Upper lobe of right lung (tissue), 1 donor: ENCODE measurements at regions not wholly inside any gene's neighbourhood (a gene's known extent, or its start where the extent isn't known, plus 50 kb on each side); places are given as distances from the start of the nearest gene placed in this dataset.

Source experiments
- ATAC-seq: fragments of 200-7000 bp; cut with Tn5 transposase; one replicate; pipeline ENCODE4 v1.9.1; 2020; ENCODE audit warnings: mild to moderate bottlenecking, moderate library complexity
- DNase-seq: peaks from one replicate; pipeline ENCODE4 v3.0.0-alpha.2; 2020
- H3K27ac ChIP-seq: fragments of 200-600 bp; one replicate; pipeline ENCODE4 v1.8.0; 2022
- H3K27me3 ChIP-seq: fragments of 200-600 bp; one replicate; pipeline ENCODE4 v1.8.0; 2022; ENCODE audit warnings: mild to moderate bottlenecking
- H3K36me3 ChIP-seq: fragments of 200-600 bp; one replicate; pipeline ENCODE4 v1.8.0; 2022
- H3K4me1 ChIP-seq: fragments of 200-600 bp; one replicate; pipeline ENCODE4 v1.8.0; 2022
- H3K4me3 ChIP-seq: fragments of 200-600 bp; one replicate; pipeline ENCODE4 v1.8.0; 2022; ENCODE audit warnings: mild to moderate bottlenecking
- H3K9me3 ChIP-seq: fragments of 200-600 bp; one replicate; pipeline ENCODE4 v1.8.0; 2022
- intact Hi-C: fragments of 100-400 bp; cut with DNase I; formaldehyde crosslinking; loops from one replicate; pipeline ENCODE4 v1.11.0; 2022
- TF ChIP-seq, protein P1 (sequence below): fragments of 200-600 bp; IDR thresholded peaks from one replicate; pipeline ENCODE4 v1.8.0; 2022; ENCODE audit warnings: antibody characterized with exemption
- donor health status: DM: no; HTN: yes; CAD: no; lungs with severe emphysema.

DNA sequence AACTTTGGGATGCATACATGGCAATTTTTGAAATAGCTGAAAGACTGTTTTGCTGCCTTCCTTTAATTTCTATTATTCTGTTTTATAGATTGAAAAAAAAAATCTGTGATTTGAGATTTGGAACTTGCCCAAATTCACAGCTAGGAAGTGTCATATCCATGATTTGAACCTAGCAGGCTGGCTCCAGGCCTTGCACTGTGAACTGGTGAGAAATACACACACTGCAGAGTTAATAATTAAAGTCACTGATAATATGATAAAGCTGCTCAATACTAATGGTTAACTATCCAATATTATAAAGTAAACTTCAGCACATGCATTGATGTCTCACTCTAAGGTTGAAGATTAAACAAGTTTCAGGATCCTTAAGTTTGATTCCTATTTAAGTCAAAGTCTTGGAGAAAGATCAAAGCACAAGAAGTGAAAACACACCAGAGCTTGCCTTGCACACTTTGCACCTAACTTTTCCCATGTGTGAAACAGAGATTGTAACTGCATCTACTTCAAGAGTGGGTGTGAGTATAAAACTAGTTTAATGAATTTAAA is 150.6 kb upstream of the CCDC179 start:
- TF ChIP-seq, protein P1, sequence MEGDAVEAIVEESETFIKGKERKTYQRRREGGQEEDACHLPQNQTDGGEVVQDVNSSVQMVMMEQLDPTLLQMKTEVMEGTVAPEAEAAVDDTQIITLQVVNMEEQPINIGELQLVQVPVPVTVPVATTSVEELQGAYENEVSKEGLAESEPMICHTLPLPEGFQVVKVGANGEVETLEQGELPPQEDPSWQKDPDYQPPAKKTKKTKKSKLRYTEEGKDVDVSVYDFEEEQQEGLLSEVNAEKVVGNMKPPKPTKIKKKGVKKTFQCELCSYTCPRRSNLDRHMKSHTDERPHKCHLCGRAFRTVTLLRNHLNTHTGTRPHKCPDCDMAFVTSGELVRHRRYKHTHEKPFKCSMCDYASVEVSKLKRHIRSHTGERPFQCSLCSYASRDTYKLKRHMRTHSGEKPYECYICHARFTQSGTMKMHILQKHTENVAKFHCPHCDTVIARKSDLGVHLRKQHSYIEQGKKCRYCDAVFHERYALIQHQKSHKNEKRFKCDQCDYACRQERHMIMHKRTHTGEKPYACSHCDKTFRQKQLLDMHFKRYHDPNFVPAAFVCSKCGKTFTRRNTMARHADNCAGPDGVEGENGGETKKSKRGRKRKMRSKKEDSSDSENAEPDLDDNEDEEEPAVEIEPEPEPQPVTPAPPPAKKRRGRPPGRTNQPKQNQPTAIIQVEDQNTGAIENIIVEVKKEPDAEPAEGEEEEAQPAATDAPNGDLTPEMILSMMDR, result no peak
- no peak overlapping the region for H3K4me3 ChIP-seq
- H3K36me3 ChIP-seq, result no peaks in the 10 kb centered on the region
- H3K4me1 ChIP-seq, result no peaks in the 10 kb centered on the region
- no peak overlapping the region for H3K27ac ChIP-seq
- no peak for DNase-seq
- no peaks in the 10 kb centered on the region for H3K27me3 ChIP-seq
- intact Hi-C loops, result no loop called here
- H3K9me3 ChIP-seq, result no peaks in the 10 kb centered on the region
- no peak for ATAC-seq

DNA sequence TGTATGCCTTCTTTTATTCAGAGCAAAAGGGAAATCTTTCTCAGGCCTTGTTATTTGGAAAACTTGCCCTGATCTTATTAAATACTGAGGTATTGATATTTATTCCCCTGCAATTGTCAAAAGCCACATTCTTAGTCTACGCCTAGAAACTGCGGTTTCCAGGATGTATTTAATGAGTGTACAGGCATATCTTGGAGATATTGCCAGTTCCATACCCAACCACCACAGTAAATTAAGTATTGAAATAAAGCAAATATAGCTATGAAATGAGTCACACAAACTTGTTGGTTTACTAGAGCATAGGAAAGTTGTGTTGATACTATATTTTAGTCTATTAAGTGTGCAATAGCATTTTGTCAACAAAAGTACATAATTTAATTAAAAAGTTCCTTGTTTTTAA is 152.7 kb upstream of the CCDC179 start:
- no peak for ATAC-seq
- intact Hi-C loops, result no loop called here
- Histone ChIP-seq H3K4me1 (no peaks in the 10 kb centered on the region), H3K27me3 (no peaks in the 10 kb centered on the region), H3K4me3 (no peak overlapping the region), H3K27ac (no peak overlapping the region), H3K36me3 (no peaks in the 10 kb centered on the region), H3K9me3 (no peaks in the 10 kb centered on the region)
- TF ChIP-seq, protein P1, result no peak
- DNase-seq, result no peak

DNA sequence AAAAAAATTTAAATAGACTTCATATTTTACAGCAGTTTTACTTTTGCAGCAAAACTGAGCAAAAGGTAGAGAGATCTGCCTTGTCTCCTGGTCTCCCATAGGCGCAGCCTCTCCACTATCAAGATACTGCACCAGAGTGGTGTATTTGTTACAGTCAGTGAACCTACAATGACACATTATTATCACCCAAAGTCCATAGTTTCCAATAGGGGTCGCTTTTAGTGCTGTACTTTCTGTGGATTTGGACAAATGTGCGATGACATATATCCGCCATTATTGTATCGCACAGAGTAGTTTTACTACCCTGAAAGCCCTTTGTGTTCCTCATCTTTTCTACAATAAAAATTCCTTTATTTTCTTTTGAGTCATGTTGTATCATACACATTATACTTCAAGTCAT is 153.2 kb upstream of the CCDC179 start:
- H3K27ac ChIP-seq, result no peak overlapping the region
- ATAC-seq (no peak), DNase-seq (no peak)
- no peak overlapping the region for H3K4me3 ChIP-seq
- H3K36me3 ChIP-seq, result no peaks in the 10 kb centered on the region
- no peaks in the 10 kb centered on the region for H3K27me3 ChIP-seq
- intact Hi-C loops, result no loop called here
- TF ChIP-seq, protein P1, result no peak
- no peaks in the 10 kb centered on the region for H3K9me3 ChIP-seq
- H3K4me1 ChIP-seq, result no peaks in the 10 kb centered on the region

DNA sequence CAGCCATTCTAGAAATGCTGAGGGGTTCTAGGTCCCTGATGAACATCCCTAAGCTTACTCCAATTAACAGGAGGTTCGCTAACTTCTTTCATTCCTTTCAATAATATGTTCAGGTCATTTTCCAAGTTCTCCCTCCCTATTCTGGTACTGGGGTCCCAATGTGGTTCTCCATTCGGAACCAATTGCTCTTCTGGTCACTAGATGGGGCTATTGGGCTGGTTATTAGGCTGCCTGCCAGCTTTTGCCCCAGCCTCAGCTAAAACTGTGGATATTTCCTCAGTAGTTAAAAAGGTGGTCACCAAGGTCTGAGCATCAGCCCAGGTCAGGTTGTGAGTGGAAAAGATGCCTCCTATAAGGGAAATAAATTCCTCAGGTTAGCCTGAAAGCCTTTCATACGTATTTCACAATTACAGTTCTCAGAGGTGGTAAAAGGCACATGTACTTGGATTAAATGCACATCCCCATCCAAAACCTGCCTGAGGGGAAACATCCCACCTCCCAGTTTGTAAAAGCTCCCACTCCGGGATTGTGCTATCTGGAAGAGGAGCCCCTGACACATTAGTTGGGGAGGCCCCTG is 161.1 kb upstream of the CCDC179 start:
- Histone ChIP-seq H3K27ac (no peak overlapping the region), H3K4me1 (no peaks in the 10 kb centered on the region), H3K4me3 (no peak overlapping the region), H3K9me3 (no peaks in the 10 kb centered on the region), H3K27me3 (no peaks in the 10 kb centered on the region), H3K36me3 (no peaks in the 10 kb centered on the region)
- TF ChIP-seq, protein P1, result peak; percentile 50
- intact Hi-C loops, result no loop called here
- ATAC-seq, result peak; percentile 55
- DNase-seq, result no peak

DNA sequence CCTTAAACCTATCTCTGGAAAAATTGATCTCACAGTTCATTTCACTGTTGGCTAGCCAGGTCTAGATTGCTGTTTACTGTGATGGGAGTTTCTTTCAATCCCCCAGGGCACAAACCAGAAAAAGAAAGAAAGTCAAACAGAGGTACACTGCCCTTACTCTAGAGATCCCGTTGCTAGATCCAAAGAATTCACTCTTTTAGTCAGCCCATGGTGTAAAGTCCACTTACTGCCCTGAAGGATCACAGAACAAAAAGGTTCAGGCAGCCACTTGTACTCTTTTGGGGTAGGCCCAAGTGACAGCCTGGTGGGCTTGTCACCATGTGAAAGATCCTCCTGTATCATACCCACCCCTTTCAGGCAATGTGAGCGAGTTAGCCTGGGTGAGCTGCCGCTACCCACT is 162.6 kb upstream of the CCDC179 start:
- Histone ChIP-seq H3K4me1 (no peaks in the 10 kb centered on the region), H3K36me3 (no peaks in the 10 kb centered on the region), H3K27me3 (no peaks in the 10 kb centered on the region), H3K27ac (no peak overlapping the region), H3K9me3 (no peaks in the 10 kb centered on the region), H3K4me3 (no peak overlapping the region)
- DNase-seq (no peak), ATAC-seq (no peak)
- TF ChIP-seq, protein P1, result no peak
- intact Hi-C loops, result no loop called here

DNA sequence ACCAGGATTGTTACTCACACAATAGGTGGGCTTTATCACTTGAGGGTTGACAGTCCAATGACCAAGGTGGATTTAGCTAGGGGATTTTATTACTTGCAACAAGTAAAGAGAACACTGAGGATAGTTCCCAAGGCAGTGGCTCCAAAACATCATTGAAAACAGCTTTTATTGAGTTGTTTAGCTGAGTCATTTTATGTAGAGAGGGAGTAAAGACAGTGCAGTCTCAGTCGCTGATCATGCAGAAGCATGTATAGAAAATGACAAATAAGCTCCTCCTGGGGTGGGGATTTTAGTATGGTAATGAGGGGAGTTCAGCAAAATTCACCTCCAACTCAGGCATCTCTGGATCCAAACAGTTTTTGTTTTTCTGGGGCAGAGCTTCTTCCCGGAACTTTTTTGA is 163.0 kb upstream of the CCDC179 start:
- H3K4me1 ChIP-seq, result no peaks in the 10 kb centered on the region
- H3K36me3 ChIP-seq, result no peaks in the 10 kb centered on the region
- intact Hi-C loops, result no loop called here

More for the DNA sequence above, 163.0 kb upstream of the CCDC179 start:
- Histone ChIP-seq H3K27me3 (no peaks in the 10 kb centered on the region), H3K27ac (no peak overlapping the region), H3K9me3 (no peaks in the 10 kb centered on the region), H3K4me3 (no peak overlapping the region)
- TF ChIP-seq, protein P1, result no peak
- DNase-seq, result no peak
- no peak for ATAC-seq
